ENCODE measurements at regions not wholly inside any gene's neighbourhood (a gene's known extent, or its start where the extent isn't known, plus 50 kb on each side); places are given as distances from the start of the nearest gene placed in this dataset.

DNA sequence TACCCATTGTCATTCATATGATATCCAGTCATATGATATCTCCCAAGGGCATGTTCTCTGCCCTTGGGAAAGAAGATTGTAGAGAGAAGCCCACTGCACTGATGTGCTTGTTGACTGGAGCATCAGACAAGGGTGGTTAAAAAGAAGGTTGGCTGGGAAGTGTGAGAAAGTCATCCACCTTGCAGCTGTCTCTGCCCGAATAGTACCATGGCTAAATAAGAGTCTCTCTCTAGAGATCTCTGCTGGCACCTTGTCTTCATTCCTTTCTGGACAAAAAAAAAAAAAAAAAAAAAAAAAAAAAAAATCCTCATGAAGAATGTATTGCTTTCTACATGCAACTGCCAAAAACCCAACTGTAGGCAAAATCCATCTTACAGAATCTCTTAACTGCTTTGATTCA, 349.7 kb upstream of the ESRRG start:
- no peak for DNase-seq (ENCODE audit: low read depth)
- TF ChIP-seq, protein P1, sequence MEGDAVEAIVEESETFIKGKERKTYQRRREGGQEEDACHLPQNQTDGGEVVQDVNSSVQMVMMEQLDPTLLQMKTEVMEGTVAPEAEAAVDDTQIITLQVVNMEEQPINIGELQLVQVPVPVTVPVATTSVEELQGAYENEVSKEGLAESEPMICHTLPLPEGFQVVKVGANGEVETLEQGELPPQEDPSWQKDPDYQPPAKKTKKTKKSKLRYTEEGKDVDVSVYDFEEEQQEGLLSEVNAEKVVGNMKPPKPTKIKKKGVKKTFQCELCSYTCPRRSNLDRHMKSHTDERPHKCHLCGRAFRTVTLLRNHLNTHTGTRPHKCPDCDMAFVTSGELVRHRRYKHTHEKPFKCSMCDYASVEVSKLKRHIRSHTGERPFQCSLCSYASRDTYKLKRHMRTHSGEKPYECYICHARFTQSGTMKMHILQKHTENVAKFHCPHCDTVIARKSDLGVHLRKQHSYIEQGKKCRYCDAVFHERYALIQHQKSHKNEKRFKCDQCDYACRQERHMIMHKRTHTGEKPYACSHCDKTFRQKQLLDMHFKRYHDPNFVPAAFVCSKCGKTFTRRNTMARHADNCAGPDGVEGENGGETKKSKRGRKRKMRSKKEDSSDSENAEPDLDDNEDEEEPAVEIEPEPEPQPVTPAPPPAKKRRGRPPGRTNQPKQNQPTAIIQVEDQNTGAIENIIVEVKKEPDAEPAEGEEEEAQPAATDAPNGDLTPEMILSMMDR (IDR thresholded peaks at IDR 0.05; ENCODE audit: low read depth, low read length, missing control alignments) = no peak

DNA sequence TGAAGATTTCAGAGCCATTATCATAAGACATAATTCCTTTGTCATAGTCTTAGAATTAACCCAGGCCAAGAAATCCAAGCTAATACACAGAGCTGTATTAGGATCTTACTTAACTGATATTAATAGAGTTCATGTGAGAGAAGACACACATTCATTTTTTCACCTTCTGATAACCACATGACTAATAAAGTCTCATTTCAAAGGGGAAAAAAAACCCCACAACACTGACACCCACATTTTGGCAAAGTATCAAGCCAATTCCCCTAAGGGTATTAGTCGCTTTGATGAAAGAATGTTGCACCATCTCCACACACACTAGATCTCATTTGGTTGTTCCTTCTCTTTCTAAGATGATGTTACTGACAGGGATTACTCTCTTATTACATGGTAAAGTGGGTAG, 344.4 kb upstream of the ESRRG start:
- TF ChIP-seq, protein P1 (IDR thresholded peaks at IDR 0.05; ENCODE audit: low read depth, low read length, missing control alignments) = no peak
- DNase-seq (ENCODE audit: low read depth) = no peak
- no peak overlapping the region for H3K4me3 ChIP-seq (ENCODE audit: low read depth, low read length)

More for the DNA sequence above, 349.7 kb upstream of the ESRRG start:
- no peak overlapping the region for H3K4me3 ChIP-seq (ENCODE audit: low read depth, low read length)

DNA sequence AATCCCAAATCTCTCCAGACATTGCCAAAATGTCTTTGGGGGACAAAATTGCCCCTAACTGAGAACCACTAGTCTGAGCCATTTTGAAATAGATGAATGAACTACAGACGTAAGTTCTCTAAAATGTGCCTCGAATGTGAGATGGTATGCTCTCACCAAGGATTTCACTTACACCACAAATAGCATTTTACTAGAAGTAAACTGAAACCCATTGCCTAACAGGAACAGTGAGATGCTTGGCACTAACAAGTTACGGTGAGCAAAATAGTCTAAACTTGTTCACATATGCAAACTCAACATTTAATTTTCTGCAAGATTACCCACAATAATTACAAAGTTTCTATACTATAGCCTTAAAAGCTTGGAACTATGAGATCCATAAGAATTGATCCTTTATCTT, 343.6 kb upstream of the ESRRG start:
- no peak overlapping the region for H3K4me3 ChIP-seq (ENCODE audit: low read depth, low read length)
- TF ChIP-seq, protein P1 (IDR thresholded peaks at IDR 0.05; ENCODE audit: low read depth, low read length, missing control alignments) = no peak
- no peak for DNase-seq (ENCODE audit: low read depth)

DNA sequence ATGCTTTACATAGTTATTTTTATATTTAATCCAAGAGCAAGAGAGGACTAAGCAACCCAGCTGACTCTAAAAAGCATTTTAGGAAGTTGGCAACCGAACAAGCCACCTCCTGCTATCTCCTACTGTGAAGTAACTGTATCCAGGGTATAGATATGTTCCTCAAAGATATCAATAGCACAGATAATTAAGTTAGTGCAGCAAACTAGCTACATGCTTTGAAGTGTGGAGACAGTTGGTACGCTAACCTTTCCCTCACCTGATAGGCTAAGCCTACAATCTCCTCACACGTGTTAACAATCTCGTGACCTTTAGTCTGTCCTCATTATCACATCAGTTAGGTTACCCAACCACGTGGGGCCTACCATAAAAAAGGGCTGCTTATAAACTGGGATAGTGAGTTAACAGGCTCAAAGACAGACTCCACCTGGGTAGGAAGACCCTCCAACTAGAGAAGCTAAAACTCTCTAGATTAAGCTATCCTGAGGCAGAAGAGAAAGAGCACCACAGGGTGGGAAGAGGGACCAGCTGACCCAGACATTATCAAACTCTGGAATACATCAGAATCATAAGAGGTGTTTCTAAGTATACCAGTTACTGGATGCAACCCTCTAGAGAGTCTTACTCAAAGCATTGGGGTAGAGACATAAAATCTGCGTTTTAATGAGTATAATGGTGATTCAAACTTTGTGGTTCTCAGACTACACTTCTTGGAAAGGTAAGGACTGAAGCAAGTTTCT, 340.1 kb upstream of the ESRRG start:
- TF ChIP-seq, protein P1 (IDR thresholded peaks at IDR 0.05; ENCODE audit: low read depth, low read length, missing control alignments) = no peak
- DNase-seq (ENCODE audit: low read depth) = no peak

DNA sequence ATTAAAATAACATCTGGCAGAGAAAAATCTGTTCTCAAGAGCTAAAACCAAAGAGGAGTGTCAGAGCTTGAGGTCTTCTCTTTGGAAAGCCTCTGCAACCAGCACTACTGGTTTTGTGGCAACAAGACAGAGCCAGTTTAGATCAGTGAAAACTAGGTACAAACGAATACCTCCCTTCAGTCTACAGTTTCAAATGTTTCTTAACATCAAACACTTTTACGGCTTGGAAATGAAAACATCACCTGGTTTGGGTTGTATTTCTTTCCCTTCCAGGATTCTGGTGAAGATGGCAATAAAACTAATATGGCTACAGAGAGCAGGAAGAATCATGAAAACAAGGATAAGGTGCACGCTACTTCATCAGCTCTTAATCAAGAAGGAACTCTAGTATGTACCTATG, 339.4 kb upstream of the ESRRG start:
- DNase-seq (ENCODE audit: low read depth) = no peak
- H3K4me3 ChIP-seq (ENCODE audit: low read depth, low read length) = no peak overlapping the region
- TF ChIP-seq, protein P1 (IDR thresholded peaks at IDR 0.05; ENCODE audit: low read depth, low read length, missing control alignments) = no peak

More for the DNA sequence above, 340.1 kb upstream of the ESRRG start:
- H3K4me3 ChIP-seq (ENCODE audit: low read depth, low read length) = no peak overlapping the region

DNA sequence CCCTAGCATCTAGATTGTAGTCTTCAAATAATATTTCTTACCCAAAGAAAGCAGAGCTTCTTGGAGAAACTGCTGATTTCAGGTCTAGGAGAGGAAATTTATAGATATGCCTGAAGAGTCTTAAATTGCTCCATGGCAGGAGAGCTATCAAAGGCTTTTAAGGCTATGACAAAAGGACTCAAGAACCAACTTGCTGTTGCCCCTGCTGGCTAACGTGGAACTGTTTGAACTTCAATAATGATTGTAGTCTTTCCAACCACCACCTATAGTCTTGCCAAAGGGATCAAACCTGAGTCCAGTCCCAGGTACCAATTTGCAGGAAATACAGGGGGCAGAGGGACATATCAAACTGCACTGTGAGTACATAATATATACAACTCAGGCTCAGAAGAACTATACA, 336.2 kb upstream of the ESRRG start:
- no peak for DNase-seq (ENCODE audit: low read depth)
- H3K4me3 ChIP-seq (ENCODE audit: low read depth, low read length) = no peak overlapping the region
- TF ChIP-seq, protein P1 (IDR thresholded peaks at IDR 0.05; ENCODE audit: low read depth, low read length, missing control alignments) = no peak

DNA sequence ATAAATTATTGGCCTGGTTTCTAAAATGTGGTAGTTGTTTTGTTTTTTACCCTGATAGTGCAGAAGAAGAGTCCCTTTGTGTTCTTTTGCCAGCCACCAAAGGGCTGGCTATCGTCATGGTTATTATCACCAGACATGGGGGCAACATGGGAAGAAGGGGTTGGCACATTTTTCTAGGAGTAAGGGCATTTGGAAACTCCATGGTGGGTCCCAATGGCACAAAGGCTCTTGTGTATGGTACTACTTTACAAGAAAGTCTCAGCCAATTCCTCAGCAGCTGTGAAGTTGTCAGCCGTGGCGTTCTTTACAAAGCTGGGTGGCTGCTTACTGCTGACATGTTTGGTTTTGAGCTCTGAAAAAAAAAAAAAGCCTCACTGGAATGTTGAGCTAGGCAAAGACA, 330.4 kb upstream of the ESRRG start:
- DNase-seq (ENCODE audit: low read depth) = no peak
- TF ChIP-seq, protein P1 (IDR thresholded peaks at IDR 0.05; ENCODE audit: low read depth, low read length, missing control alignments) = no peak
- H3K4me3 ChIP-seq (ENCODE audit: low read depth, low read length) = no peak overlapping the region

Measured in GM12864 (cell line).